SK-N-MC (cell line): ENCODE measurements at regions not wholly inside any gene's neighbourhood (a gene's known extent, or its start where the extent isn't known, plus 50 kb on each side); places are given as distances from the start of the nearest gene placed in this dataset.

Source experiments
- EZH2 ChIP-seq: fragments of 200-600 bp; sonication (generic); IDR thresholded peaks from one replicate; pipeline ENCODE4 v1.6.1; 2017; ENCODE audit warnings: antibody characterized with exemption
- POLR2AphosphoS5 ChIP-seq: IDR thresholded peaks from 2 replicates; pipeline ENCODE4 v1.6.1; 2012; ENCODE audit warnings: mild to moderate bottlenecking, low read depth, low read length, borderline replicate concordance

GRCh38 chr20:60253471-60253870 is 295.2 kb downstream of the CDH26 start:
- TF ChIP-seq POLR2AphosphoS5 (no peak), EZH2 (no peak)
